Lung (tissue), 11 donors: ENCODE measurements at regions not wholly inside any gene's neighbourhood (a gene's known extent, or its start where the extent isn't known, plus 50 kb on each side); places are given as distances from the start of the nearest gene placed in this dataset.

Source experiments
- ATAC-seq: fragments of 200-7000 bp; cut with Tn5 transposase; one replicate; pipeline ENCODE4 v1.9.1; 2020; ENCODE audit warnings: moderate number of reproducible peaks; ENCODE audit not compliant: insufficient read depth, low FRiP score
- DNase-seq, 3 donors: peaks; one replicate each; pipeline ENCODE4 v3.0.0-alpha.2; 2013 to 2017
- H3K27ac ChIP-seq, 2 donors: one replicate each; pipeline ENCODE4 v1.5.1; 2013; ENCODE audit warnings: mild to moderate bottlenecking in 2 of 2, moderate library complexity in 2 of 2, control low read depth in 1 of 2, inconsistent platforms in 1 of 2, low read depth in 1 of 2, low read length in 1 of 2
- H3K27me3 ChIP-seq, 3 donors: one replicate each; pipeline ENCODE4 v1.5.1; 2013; ENCODE audit warnings: low read length in 2 of 3; ENCODE audit not compliant: control insufficient read depth in 3 of 3, insufficient read depth in 3 of 3
- H3K36me3 ChIP-seq, 4 donors: one replicate each; pipeline ENCODE4 v1.5.1; 2013; ENCODE audit warnings: low read length in 4 of 4, mild to moderate bottlenecking in 1 of 4, moderate library complexity in 1 of 4; ENCODE audit not compliant: control insufficient read depth in 4 of 4, insufficient read depth in 4 of 4
- H3K4me1 ChIP-seq, 5 donors: one replicate each; pipeline ENCODE4 v1.5.1; 2013; ENCODE audit warnings: low read length in 5 of 5, mild to moderate bottlenecking in 2 of 5, moderate library complexity in 1 of 5; ENCODE audit not compliant: control insufficient read depth in 5 of 5, insufficient read depth in 5 of 5
- H3K4me3 ChIP-seq: one replicate; pipeline ENCODE4 v1.5.1; 2013; ENCODE audit warnings: mild to moderate bottlenecking, control low read depth, moderate library complexity
- H3K9ac ChIP-seq, 2 donors: one replicate each; pipeline ENCODE4 v1.5.1; 2013; ENCODE audit warnings: low read length in 2 of 2, control low read depth in 1 of 2; ENCODE audit not compliant: insufficient read depth in 1 of 2
- H3K9me3 ChIP-seq, 4 donors: one replicate each; pipeline ENCODE4 v1.5.1; 2013; ENCODE audit warnings: low read length in 3 of 4, mild to moderate bottlenecking in 1 of 4, moderate library complexity in 1 of 4; ENCODE audit not compliant: control insufficient read depth in 4 of 4, insufficient read depth in 3 of 4
- WGBS, 2 donors: extraction: QIAGEN DNeasy Blood & Tissue Kit; methylation state at CpG; one replicate each; pipeline ENCODE4 v1.1.7; 2013; 5-methylcytosine and 5-hydroxymethylcytosine counted together
- TF ChIP-seq, protein P1 (sequence below): IDR thresholded peaks from 2 replicates; pipeline ENCODE4 v1.5.1; 2012; ENCODE audit warnings: mild to moderate bottlenecking; ENCODE audit errors: control extremely low read depth, extremely low read depth
- donor health status: control.
- donor health status: control.
- donor health status: Bipolar disorder and iron deficiency.
- donor health status: healthy.
- donor health status: DM: yes; HTN: yes; CAD: no.

- H3K4me3 ChIP-seq = no peak overlapping the region
- no peak overlapping the region for H3K9ac ChIP-seq
- H3K36me3 ChIP-seq = no peaks in the 10 kb centered on the region
- TF ChIP-seq, protein P1, sequence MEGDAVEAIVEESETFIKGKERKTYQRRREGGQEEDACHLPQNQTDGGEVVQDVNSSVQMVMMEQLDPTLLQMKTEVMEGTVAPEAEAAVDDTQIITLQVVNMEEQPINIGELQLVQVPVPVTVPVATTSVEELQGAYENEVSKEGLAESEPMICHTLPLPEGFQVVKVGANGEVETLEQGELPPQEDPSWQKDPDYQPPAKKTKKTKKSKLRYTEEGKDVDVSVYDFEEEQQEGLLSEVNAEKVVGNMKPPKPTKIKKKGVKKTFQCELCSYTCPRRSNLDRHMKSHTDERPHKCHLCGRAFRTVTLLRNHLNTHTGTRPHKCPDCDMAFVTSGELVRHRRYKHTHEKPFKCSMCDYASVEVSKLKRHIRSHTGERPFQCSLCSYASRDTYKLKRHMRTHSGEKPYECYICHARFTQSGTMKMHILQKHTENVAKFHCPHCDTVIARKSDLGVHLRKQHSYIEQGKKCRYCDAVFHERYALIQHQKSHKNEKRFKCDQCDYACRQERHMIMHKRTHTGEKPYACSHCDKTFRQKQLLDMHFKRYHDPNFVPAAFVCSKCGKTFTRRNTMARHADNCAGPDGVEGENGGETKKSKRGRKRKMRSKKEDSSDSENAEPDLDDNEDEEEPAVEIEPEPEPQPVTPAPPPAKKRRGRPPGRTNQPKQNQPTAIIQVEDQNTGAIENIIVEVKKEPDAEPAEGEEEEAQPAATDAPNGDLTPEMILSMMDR = no peak
- peaks cover 0 to 3% (median 0%) of the 10 kb centered on the region in 4 donors for H3K9me3 ChIP-seq
- H3K27ac ChIP-seq = peak overlapping the region in 1 of 2 donors; percentile 24
- H3K27me3 ChIP-seq = no peaks in the 10 kb centered on the region
- 92% methylated on average over 11 of the region's 11 CpGs for WGBS, 2 donors
- ATAC-seq = no peak
- no peak for DNase-seq
- H3K4me1 ChIP-seq = peaks cover 0 to 7% (median 0%) of the 10 kb centered on the region in 5 donors
Measured at GRCh38 chr10:2436933-2437332, 630.4 kb upstream of the PFKP start.

DNA sequence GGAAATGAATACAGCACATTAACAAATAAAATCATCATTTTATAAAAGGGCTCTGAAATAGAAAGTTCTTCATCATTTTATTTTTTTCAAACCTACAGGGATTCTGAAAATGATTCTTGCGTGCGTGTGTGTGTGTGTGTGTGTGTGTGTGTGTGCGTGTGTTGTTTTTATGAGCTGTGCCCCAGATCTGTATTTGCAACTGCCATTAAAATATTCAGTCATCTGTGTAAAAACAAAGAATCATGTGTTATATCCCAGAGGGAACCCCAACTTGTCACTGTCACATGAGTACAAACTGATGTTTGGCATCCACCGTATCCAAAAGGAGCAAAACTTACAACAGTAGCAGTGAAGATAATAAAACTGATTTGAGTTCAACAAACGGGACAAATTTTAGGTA lies 635.4 kb upstream of the PFKP start:
- H3K36me3 ChIP-seq = no peaks in the 10 kb centered on the region
- TF ChIP-seq, protein P1 = no peak
- 71 to 80% methylated on average over 5 of the region's 5 CpGs for WGBS, 2 donors
- ATAC-seq = no peak
- DNase-seq = peak in 1 of 3 donors; percentile 3
- H3K4me1 ChIP-seq = no peaks in the 10 kb centered on the region
- H3K9me3 ChIP-seq = peaks cover 0 to 2% (median 0%) of the 10 kb centered on the region in 4 donors
- no peak overlapping the region for H3K4me3 ChIP-seq
- peaks cover 0 to 3% (median 0%) of the 10 kb centered on the region in 3 donors for H3K27me3 ChIP-seq
- H3K9ac ChIP-seq = no peak overlapping the region
- H3K27ac ChIP-seq = no peak overlapping the region

- H3K4me1 ChIP-seq = no peaks in the 10 kb centered on the region
- DNase-seq (no peak), ATAC-seq (no peak)
- H3K9ac ChIP-seq = no peak overlapping the region
- peaks cover 0 to 5% (median 0%) of the 10 kb centered on the region in 4 donors for H3K9me3 ChIP-seq
- H3K4me3 ChIP-seq = no peak overlapping the region
- 78 to 92% methylated on average over 2 of the region's 2 CpGs for WGBS, 2 donors
- no peak overlapping the region for H3K27ac ChIP-seq
- no peaks in the 10 kb centered on the region for H3K36me3 ChIP-seq
- TF ChIP-seq, protein P1 = no peak
- H3K27me3 ChIP-seq = peaks cover 0 to 3% (median 0%) of the 10 kb centered on the region in 3 donors
Measured at GRCh38 chr10:2427412-2427811, 639.9 kb upstream of the PFKP start.

GRCh38 chr10:2425320-2425719 lies 642.0 kb upstream of the PFKP start:
- TF ChIP-seq, protein P1 = no peak
- no peaks in the 10 kb centered on the region for H3K36me3 ChIP-seq

More at GRCh38 chr10:2425320-2425719, 642.0 kb upstream of the PFKP start:
- H3K4me1 ChIP-seq = no peaks in the 10 kb centered on the region
- DNase-seq = no peak
- H3K4me3 ChIP-seq = no peak overlapping the region
- H3K27me3 ChIP-seq = peaks cover 0 to 3% (median 0%) of the 10 kb centered on the region in 3 donors
- 77 to 90% methylated on average over 3 of the region's 3 CpGs for WGBS, 2 donors
- ATAC-seq = no peak
- no peak overlapping the region for H3K27ac ChIP-seq
- H3K9me3 ChIP-seq = peaks cover 0 to 3% (median 0%) of the 10 kb centered on the region in 4 donors
- H3K9ac ChIP-seq = no peak overlapping the region
